A673 (cell line): ENCODE measurements at regions not wholly inside any gene's neighbourhood (a gene's known extent, or its start where the extent isn't known, plus 50 kb on each side); places are given as distances from the start of the nearest gene placed in this dataset.

Experiments
- CTCF ChIP-seq: fragments of 300-800, 200-600 bp; sonication (generic); conservative IDR thresholded peaks from 2 replicates; pipeline ENCODE4 v1.5.1; 2017; ENCODE audit warnings: low read depth, mild to moderate bottlenecking, antibody characterized with exemption, low read length, moderate library complexity, mixed read lengths
- EZH2 ChIP-seq: fragments of 200-600 bp; sonication (generic); IDR thresholded peaks from 2 replicates; pipeline ENCODE4 v1.6.1; 2017; ENCODE audit warnings: borderline replicate concordance, low read depth, mild to moderate bottlenecking, mixed read lengths, antibody characterized with exemption, low read length; ENCODE audit not compliant: poor library complexity, severe bottlenecking

- TF ChIP-seq CTCF (no peak), EZH2 (no peak)
Observed at GRCh38 chr4:24417206-24417605, 167.1 kb downstream of the DHX15 start.
